ENCODE measurements at regions not wholly inside any gene's neighbourhood (a gene's known extent, or its start where the extent isn't known, plus 50 kb on each side); places are given as distances from the start of the nearest gene placed in this dataset.

- TF ChIP-seq ZBTB40 (IDR thresholded peaks at IDR 0.05; ENCODE audit: borderline replicate concordance) = no peak
- TF ChIP-seq, protein P1, sequence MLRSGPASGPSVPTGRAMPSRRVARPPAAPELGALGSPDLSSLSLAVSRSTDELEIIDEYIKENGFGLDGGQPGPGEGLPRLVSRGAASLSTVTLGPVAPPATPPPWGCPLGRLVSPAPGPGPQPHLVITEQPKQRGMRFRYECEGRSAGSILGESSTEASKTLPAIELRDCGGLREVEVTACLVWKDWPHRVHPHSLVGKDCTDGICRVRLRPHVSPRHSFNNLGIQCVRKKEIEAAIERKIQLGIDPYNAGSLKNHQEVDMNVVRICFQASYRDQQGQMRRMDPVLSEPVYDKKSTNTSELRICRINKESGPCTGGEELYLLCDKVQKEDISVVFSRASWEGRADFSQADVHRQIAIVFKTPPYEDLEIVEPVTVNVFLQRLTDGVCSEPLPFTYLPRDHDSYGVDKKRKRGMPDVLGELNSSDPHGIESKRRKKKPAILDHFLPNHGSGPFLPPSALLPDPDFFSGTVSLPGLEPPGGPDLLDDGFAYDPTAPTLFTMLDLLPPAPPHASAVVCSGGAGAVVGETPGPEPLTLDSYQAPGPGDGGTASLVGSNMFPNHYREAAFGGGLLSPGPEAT (IDR thresholded peaks at IDR 0.05; ENCODE audit: low read depth) = peak; percentile 19; the same call in 1 of the 2 replicates
- peak; percentile 49 for TF ChIP-seq DPF2 (IDR thresholded peaks at IDR 0.05)
- no peak for TF ChIP-seq TCF3 (IDR thresholded peaks at IDR 0.05; ENCODE audit: borderline replicate concordance, insufficient read depth, low read depth, low read length)
- TF ChIP-seq RBBP5 (conservative IDR thresholded peaks at IDR 0.05) = no peak
- peak; percentile 46 for TF ChIP-seq IKZF1 (conservative IDR thresholded peaks at IDR 0.05)
- peak; percentile 67 to 70; a peak in 3 of 4 replicates for TF ChIP-seq IKZF2 (IDR thresholded peaks at IDR 0.05)
- TF ChIP-seq ZBED1 (IDR thresholded peaks at IDR 0.05; ENCODE audit: borderline replicate concordance) = no peak
- TF ChIP-seq CUX1 (IDR thresholded peaks at IDR 0.05; ENCODE audit: insufficient replicate concordance, low read depth, low read length) = no peak
These were observed 1174.7 kb upstream of the MAP3K7 start (continued) for GRCh38 chr6:91761621-91762020.

Data from GM12878 (cell line).